Astrocyte (in vitro differentiated cells and primary cell): ENCODE measurements at regions not wholly inside any gene's neighbourhood (a gene's known extent, or its start where the extent isn't known, plus 50 kb on each side); places are given as distances from the start of the nearest gene placed in this dataset.

ENCODE experiments used
- CTCF ChIP-seq: IDR thresholded peaks from 2 replicates; pipeline ENCODE4 v1.5.1; 2011; ENCODE audit warnings: low read depth, mild to moderate bottlenecking, inconsistent platforms, low read length, moderate library complexity; ENCODE audit not compliant: insufficient read depth
- EZH2 ChIP-seq: IDR thresholded peaks from 2 replicates; pipeline ENCODE4 v1.6.1; 2012; ENCODE audit warnings: mild to moderate bottlenecking, low read length, inconsistent platforms; ENCODE audit not compliant: insufficient read depth

- no peak for TF ChIP-seq CTCF
- TF ChIP-seq EZH2: no peak
Measured at GRCh38 chr3:124660599-124660998, 69.7 kb upstream of the UMPS start.
